GM12878 (cell line): ENCODE measurements at regions not wholly inside any gene's neighbourhood (a gene's known extent, or its start where the extent isn't known, plus 50 kb on each side); places are given as distances from the start of the nearest gene placed in this dataset.

Source experiments
- ATAC-seq: fragments of 200-7000 bp; cut with Tn5 transposase; 3 replicates; pipeline ENCODE4 v1.9.1; 2020; ENCODE audit warnings: mild to moderate bottlenecking, moderate library complexity
- BruUV-seq: library from RNA; stranded (reverse); fragments of 400-500 nt; replicated peaks from 2 replicates; lab custom pipeline; 2021; lab: Mats Ljungman, UMichigan
- CTCF ChIA-PET: fragments of 300-600 bp; sonication (Branson Sonifier 250); formaldehyde crosslinking; extraction: SDS; loops from one replicate; lab custom pipeline; 2021; ENCODE audit warnings: inconsistent platforms; lab: Yijun Ruan, JAX
- POLR2A ChIA-PET: fragments of 350-600 bp; formaldehyde crosslinking; extraction: SDS; loops from one replicate; lab custom pipeline; 2021; ENCODE audit warnings: inconsistent platforms; lab: Charles Lee
- RAD21 ChIA-PET: fragments of 300-600 bp; sonication (Branson Sonifier 250); formaldehyde crosslinking; loops from one replicate; lab custom pipeline; 2023; ENCODE audit warnings: antibody characterized with exemption; ENCODE audit not compliant: unreplicated experiment; lab: Charles Lee
- SMC1A ChIA-PET: fragments of 300-600 bp; sonication (Branson Sonifier 250); formaldehyde crosslinking; loops from one replicate; lab custom pipeline; 2023; ENCODE audit not compliant: unreplicated experiment, uncharacterized antibody; lab: Charles Lee
- DNase-seq: peaks from one replicate; pipeline ENCODE4 v3.0.0-alpha.2; 2011; ENCODE audit warnings: low read depth, low spot score
- FAIRE-seq: peaks from 3 replicates; lab custom pipeline; 2011; peaks lifted over from hg19 to GRCh38; lab: Jason Lieb, UNC
- H2AFZ ChIP-seq: 2 replicates; pipeline ENCODE4 v1.6.0; 2011; ENCODE audit warnings: low read depth, low read length, control low read depth; ENCODE audit not compliant: control insufficient read depth
- H3K27ac ChIP-seq: 2 replicates; pipeline ENCODE4 v1.5.1; 2011; ENCODE audit warnings: control low read depth; ENCODE audit not compliant: control insufficient read depth, insufficient read depth
- H3K27me3 ChIP-seq, 2 experiments: replicated peaks in 1 of 2; 2 replicates each; pipeline versions ENCODE4 v1.6.0 to v1.6.1; 2011; ENCODE audit warnings: low read length in 1 of 2; ENCODE audit not compliant: control insufficient read depth in 2 of 2, insufficient read depth in 2 of 2
- H3K36me3 ChIP-seq, 2 experiments: 2 replicates each; pipeline ENCODE4 v1.5.1; 2011; ENCODE audit warnings: low read length in 1 of 2; ENCODE audit not compliant: control insufficient read depth in 2 of 2, insufficient read depth in 2 of 2
- H3K4me1 ChIP-seq: 2 replicates; pipeline ENCODE4 v1.6.1; 2011; ENCODE audit warnings: mild to moderate bottlenecking, low read length, moderate library complexity, mixed read lengths; ENCODE audit not compliant: control insufficient read depth, insufficient read depth
- H3K4me2 ChIP-seq: 2 replicates; pipeline ENCODE4 v1.6.0; 2011; ENCODE audit warnings: control low read depth; ENCODE audit not compliant: control insufficient read depth, insufficient read depth
- H3K4me3 ChIP-seq: fragments of 200-600 bp; sonication (generic); 2 replicates; pipeline ENCODE4 v1.5.1; 2016
- H3K79me2 ChIP-seq: 2 replicates; pipeline ENCODE4 v1.6.0; 2011; ENCODE audit warnings: low read length; ENCODE audit not compliant: control insufficient read depth, insufficient read depth
- H3K9ac ChIP-seq: 2 replicates; pipeline ENCODE4 v1.8.0; 2011; ENCODE audit warnings: low read length, control low read depth, mixed read lengths; ENCODE audit not compliant: control insufficient read depth, insufficient read depth
- H3K9me3 ChIP-seq: replicated peaks from 3 replicates; pipeline ENCODE4 v1.5.1; 2011; ENCODE audit warnings: mild to moderate bottlenecking, low read length; ENCODE audit not compliant: control insufficient read depth, insufficient read depth
- H4K20me1 ChIP-seq: 2 replicates; pipeline ENCODE4 v1.6.0; 2011; ENCODE audit not compliant: control insufficient read depth, insufficient read depth
- ATF7 ChIP-seq: fragments of 450-650 bp; IDR thresholded peaks from 2 replicates; pipeline ENCODE4 v1.6.1; 2016; ENCODE audit warnings: low read depth, mild to moderate bottlenecking
- CBX5 ChIP-seq: sonication (generic); IDR thresholded peaks from 2 replicates; pipeline ENCODE4 v1.6.1; 2016; ENCODE audit warnings: low read depth, moderate library complexity, mild to moderate bottlenecking, inconsistent platforms
- CHD2 ChIP-seq: IDR thresholded peaks from 2 replicates; pipeline ENCODE4 v1.6.1; 2011; ENCODE audit warnings: low read depth, low read length, improper control_type of control experiment, borderline replicate concordance
- ESRRA ChIP-seq: IDR thresholded peaks from 2 replicates; pipeline ENCODE4 v1.6.1; 2012; ENCODE audit warnings: mild to moderate bottlenecking, low read length, improper control_type of control experiment
- HDAC2 ChIP-seq: fragments of 200-600 bp; sonication (generic); IDR thresholded peaks from 2 replicates; pipeline ENCODE4 v1.6.1; 2017
- IKZF2 ChIP-seq, 2 experiments: fragments of 450-650 bp; IDR thresholded peaks; 2 replicates each; pipeline ENCODE4 v1.6.1; 2017; ENCODE audit warnings: mild to moderate bottlenecking in 2 of 2, moderate library complexity in 2 of 2
- PKNOX1 ChIP-seq: fragments of 450-650 bp; IDR thresholded peaks from 2 replicates; pipeline ENCODE4 v1.6.1; 2016; ENCODE audit warnings: mild to moderate bottlenecking
- PML ChIP-seq: IDR thresholded peaks from 2 replicates; pipeline ENCODE4 v1.6.1; 2012; ENCODE audit warnings: low read length, inconsistent platforms
- RFX5 ChIP-seq: IDR thresholded peaks from 2 replicates; pipeline ENCODE4 v1.6.1; 2011; ENCODE audit warnings: low read depth, low read length, improper control_type of control experiment
- SUZ12 ChIP-seq: fragments of 200-600 bp; sonication (generic); IDR thresholded peaks from one replicate; pipeline ENCODE4 v1.6.1; 2018; ENCODE audit warnings: antibody characterized with exemption, mild to moderate bottlenecking; ENCODE audit not compliant: unreplicated experiment
- TCF3 ChIP-seq: IDR thresholded peaks from 2 replicates; pipeline ENCODE4 v1.6.1; 2012; ENCODE audit warnings: low read depth, mild to moderate bottlenecking, low read length, borderline replicate concordance; ENCODE audit not compliant: insufficient read depth
- WRNIP1 ChIP-seq: IDR thresholded peaks from 2 replicates; pipeline ENCODE4 v1.6.1; 2011; ENCODE audit warnings: low read depth, low read length, improper control_type of control experiment, borderline replicate concordance
- ZBTB11 ChIP-seq: fragments of 450-650 bp; formaldehyde crosslinking; IDR thresholded peaks from 2 replicates; pipeline ENCODE4 v1.5.0; 2022; ENCODE audit warnings: mild to moderate bottlenecking, missing genetic modification characterization
- ZNF384 ChIP-seq: IDR thresholded peaks from 2 replicates; pipeline ENCODE4 v1.6.1; 2012; ENCODE audit warnings: low read depth, mild to moderate bottlenecking, low read length, improper control_type of control experiment, borderline replicate concordance
- ZNF687 ChIP-seq: fragments of 450-650 bp; IDR thresholded peaks from 2 replicates; pipeline ENCODE4 v1.6.1; 2017; ENCODE audit warnings: mild to moderate bottlenecking, moderate library complexity
- ZZZ3 ChIP-seq: IDR thresholded peaks from 2 replicates; pipeline ENCODE4 v1.6.1; 2011; ENCODE audit warnings: low read depth; ENCODE audit not compliant: control insufficient read depth, insufficient read length
- WGBS: methylation state at CpG from one replicate; pipeline ENCODE4 v1.1.6; 2016; ENCODE audit warnings: low lambda C conversion rate; ENCODE audit not compliant: insufficient replicate concordance, insufficient coverage; ENCODE audit errors: missing lambda C conversion rate; 5-methylcytosine and 5-hydroxymethylcytosine counted together
- in situ Hi-C: fragments of 300-500 bp; cut with MboI; formaldehyde crosslinking; loops from 9 replicates; pipeline ENCODE4 v1.14.3; 2018; ENCODE audit warnings: mixed read lengths
- intact Hi-C: fragments of 100-400 bp; cut with micrococcal nuclease; formaldehyde crosslinking; loops from one replicate; pipeline ENCODE4 v1.14.2; 2022; ENCODE audit not compliant: unreplicated experiment

GRCh38 chr2:198928026-198928425, 529.7 kb downstream of the SATB2 start:
- FAIRE-seq = no peak
- no TSS peak for BruUV-seq
- 0% methylated on average over 3 of the region's 3 CpGs for WGBS
- TF ChIP-seq ZZZ3 (no peak), RFX5 (no peak), ESRRA (no peak), ZNF687 (no peak), CBX5 (no peak), PKNOX1 (no peak), ZNF384 (no peak), ZBTB11 (CRISPR knock-in tag) (no peak), WRNIP1 (no peak), CHD2 (no peak), ATF7 (no peak), PML (no peak), HDAC2 (no peak), SUZ12 (no peak), IKZF2 (IDR thresholded peaks at IDR 0.05) (no peak), TCF3 (no peak)

More at GRCh38 chr2:198928026-198928425, 529.7 kb downstream of the SATB2 start:
- in situ Hi-C loops = no loop called here
- ChIA-PET CTCF (interaction anchor here (0.5 to 1.4 kb wide), 5 partner anchors 10 to 619 kb away, joined by 3 to 4 read pairs (median 4); no protein-coding TSS in a partner anchor), SMC1A (interaction anchor here (0.7 to 3.3 kb wide), 13 partner anchors 9 to 270 kb away, joined by 3 to 9 read pairs (median 3); no protein-coding TSS in a partner anchor), RAD21 (interaction anchor here (0.7 to 3.4 kb wide), 2 partner anchors 46 to 270 kb away, joined by 3 to 9 read pairs; no protein-coding TSS in a partner anchor), POLR2A (interaction anchor here (1.3 kb wide), 1 partner anchor 8 kb away, joined by 3 read pairs; no protein-coding TSS in a partner anchor)
- Histone ChIP-seq H3K4me1 (no peaks in the 10 kb centered on the region), H3K4me3 (no peak overlapping the region), H3K27me3 (0 out of 4 replicates have a peak, but pooled peaks cover 0 to 3% of the 10 kb centered on the region in 2 experiments), H3K9me3 (no peaks in the 10 kb centered on the region; the same call in 1 of the 3 replicates), H3K79me2 (no peaks in the 10 kb centered on the region), H3K9ac (no peak overlapping the region), H4K20me1 (no peaks in the 10 kb centered on the region), H3K36me3 (no peaks in the 10 kb centered on the region), H3K4me2 (no peak overlapping the region), H2AFZ (no peak overlapping the region), H3K27ac (no peak overlapping the region)
- DNase-seq (no peak), ATAC-seq (no peak)
- intact Hi-C loops = no loop called here
